CMK (cell line): ENCODE measurements at regions not wholly inside any gene's neighbourhood (a gene's known extent, or its start where the extent isn't known, plus 50 kb on each side); places are given as distances from the start of the nearest gene placed in this dataset.

Experiments
- DNase-seq: peaks from one replicate; pipeline ENCODE4 v3.0.0-alpha.2; 2010; ENCODE audit warnings: low read depth

- no peak for DNase-seq
Observed at GRCh38 chr10:10817609-10818008, 200.1 kb upstream of the CELF2 start.

- DNase-seq: no peak
Observed at GRCh38 chr10:10818082-10818481, 199.6 kb upstream of the CELF2 start.

GRCh38 chr10:10819206-10819856 is 198.3 kb upstream of the CELF2 start:
- DNase-seq: no peak

GRCh38 chr10:10821926-10822325 is 195.7 kb upstream of the CELF2 start:
- DNase-seq: no peak

GRCh38 chr10:10824591-10825148 is 193.0 kb upstream of the CELF2 start:
- no peak for DNase-seq

- no peak for DNase-seq
Observed at GRCh38 chr10:10826125-10826524, 191.5 kb upstream of the CELF2 start.

- no peak for DNase-seq
Observed at GRCh38 chr10:10828623-10829022, 189.0 kb upstream of the CELF2 start.

GRCh38 chr10:10829576-10829975 is 188.1 kb upstream of the CELF2 start:
- DNase-seq: no peak

GRCh38 chr10:10830293-10830986 is 187.2 kb upstream of the CELF2 start:
- no peak for DNase-seq

GRCh38 chr10:10831085-10831484 is 186.6 kb upstream of the CELF2 start:
- no peak for DNase-seq

- DNase-seq: no peak
Observed at GRCh38 chr10:10833955-10834354, 183.7 kb upstream of the CELF2 start.

- DNase-seq: no peak
Observed at GRCh38 chr10:10844251-10844650, 173.4 kb upstream of the CELF2 start.

GRCh38 chr10:10845185-10845584 is 172.5 kb upstream of the CELF2 start:
- no peak for DNase-seq

- DNase-seq: no peak
Observed at GRCh38 chr10:10845826-10846503, 171.7 kb upstream of the CELF2 start.

GRCh38 chr10:10846504-10846900 is 171.2 kb upstream of the CELF2 start:
- DNase-seq: no peak

GRCh38 chr10:10847387-10847786 is 170.3 kb upstream of the CELF2 start:
- no peak for DNase-seq

GRCh38 chr10:10848488-10849111 is 169.1 kb upstream of the CELF2 start:
- DNase-seq: no peak

- no peak for DNase-seq
Observed at GRCh38 chr10:10849306-10849705, 168.4 kb upstream of the CELF2 start.

- DNase-seq: no peak
Observed at GRCh38 chr10:10850214-10850613, 167.5 kb upstream of the CELF2 start.

- DNase-seq: no peak
Observed at GRCh38 chr10:10852464-10852863, 165.2 kb upstream of the CELF2 start.

- DNase-seq: no peak
Observed at GRCh38 chr10:10853954-10854353, 163.7 kb upstream of the CELF2 start.

GRCh38 chr10:10854725-10855124 is 162.9 kb upstream of the CELF2 start:
- no peak for DNase-seq

- DNase-seq: no peak
Observed at GRCh38 chr10:10855151-10855581, 162.5 kb upstream of the CELF2 start.
